Activated CD8-positive, alpha-beta memory T cell treated with anti-CD3 and anti-CD28 coated beads for 1 hour (primary cell): ENCODE measurements at regions not wholly inside any gene's neighbourhood (a gene's known extent, or its start where the extent isn't known, plus 50 kb on each side); places are given as distances from the start of the nearest gene placed in this dataset.

Experiments
- DNase-seq, 2 donors: peaks; one replicate each; pipeline ENCODE4 v3.0.0-alpha.2; 2020; ENCODE audit warnings: low read depth in 1 of 2; ENCODE audit errors: extremely low read depth in 1 of 2

- DNase-seq = peak; percentile 25 to 32
These were observed 109.7 kb downstream of the B3GNT2 start for GRCh38 chr2:62305421-62306176.

DNA sequence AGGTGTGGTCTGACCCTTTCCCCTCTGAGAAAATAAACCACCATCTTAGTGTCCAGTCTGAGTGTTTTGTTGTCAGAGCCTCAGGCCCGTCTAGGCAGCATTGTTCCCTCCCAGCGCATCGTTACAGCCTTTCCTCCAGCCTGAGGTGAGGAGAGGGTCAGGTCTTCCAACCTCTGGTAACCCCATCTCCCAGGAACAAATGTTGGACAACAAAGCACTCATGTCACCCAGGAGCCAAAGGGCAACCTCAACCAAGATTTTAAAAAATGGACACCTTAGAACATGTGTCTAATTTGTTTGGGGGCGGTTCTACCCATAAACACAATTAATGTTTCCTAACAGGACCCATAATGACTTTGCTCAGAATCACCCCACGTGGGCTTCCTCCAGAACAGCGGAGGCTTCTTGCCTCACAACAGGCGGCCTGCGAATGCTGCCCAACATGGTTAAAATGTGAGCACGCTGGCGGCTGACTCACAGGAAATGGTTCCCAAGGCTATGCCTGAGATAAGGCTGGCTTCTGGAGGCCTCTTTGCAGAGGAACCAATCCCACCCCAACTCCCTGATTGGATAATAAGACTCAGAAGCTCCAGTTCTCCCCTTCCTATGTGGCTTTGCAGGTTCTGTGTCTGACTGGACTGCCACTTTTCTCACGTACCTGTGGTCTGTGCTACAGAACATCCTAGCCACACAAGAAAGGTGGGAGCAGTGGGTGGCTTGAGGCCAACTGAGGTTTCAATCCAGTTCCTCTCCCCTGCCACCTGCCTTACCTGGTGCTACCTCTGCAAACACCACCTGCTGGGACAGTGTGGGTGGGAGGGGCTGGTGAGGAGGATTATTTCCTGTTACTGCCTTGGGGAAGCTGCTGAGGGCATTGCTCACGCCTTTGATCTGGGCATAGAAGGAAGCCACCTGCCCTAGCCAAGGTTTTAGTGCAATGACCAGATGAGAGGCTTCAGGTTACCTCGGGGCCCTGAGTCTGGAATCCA lies 108.8 kb downstream of the B3GNT2 start:
- peak in 1 of 2 donors; percentile 23 for DNase-seq

DNA sequence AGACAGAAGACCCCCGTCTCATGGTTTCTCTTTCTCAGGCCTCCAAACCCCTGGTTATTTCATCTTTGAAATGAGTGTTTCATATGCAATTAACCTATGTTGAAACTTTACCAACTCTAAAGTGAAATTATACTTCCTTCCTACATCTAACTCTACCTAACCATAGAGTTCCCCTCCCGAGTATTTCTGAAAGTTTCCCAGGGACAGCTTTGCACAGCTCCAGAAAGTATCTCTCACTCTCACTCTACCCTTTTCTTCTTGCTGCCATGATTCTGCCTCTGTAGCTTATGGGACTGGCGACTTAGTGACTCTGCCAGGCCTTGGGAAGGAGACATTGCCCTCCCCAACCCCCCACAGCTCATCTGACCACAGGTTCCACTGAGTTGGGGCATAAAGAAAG lies 107.9 kb downstream of the B3GNT2 start:
- no peak for DNase-seq

DNA sequence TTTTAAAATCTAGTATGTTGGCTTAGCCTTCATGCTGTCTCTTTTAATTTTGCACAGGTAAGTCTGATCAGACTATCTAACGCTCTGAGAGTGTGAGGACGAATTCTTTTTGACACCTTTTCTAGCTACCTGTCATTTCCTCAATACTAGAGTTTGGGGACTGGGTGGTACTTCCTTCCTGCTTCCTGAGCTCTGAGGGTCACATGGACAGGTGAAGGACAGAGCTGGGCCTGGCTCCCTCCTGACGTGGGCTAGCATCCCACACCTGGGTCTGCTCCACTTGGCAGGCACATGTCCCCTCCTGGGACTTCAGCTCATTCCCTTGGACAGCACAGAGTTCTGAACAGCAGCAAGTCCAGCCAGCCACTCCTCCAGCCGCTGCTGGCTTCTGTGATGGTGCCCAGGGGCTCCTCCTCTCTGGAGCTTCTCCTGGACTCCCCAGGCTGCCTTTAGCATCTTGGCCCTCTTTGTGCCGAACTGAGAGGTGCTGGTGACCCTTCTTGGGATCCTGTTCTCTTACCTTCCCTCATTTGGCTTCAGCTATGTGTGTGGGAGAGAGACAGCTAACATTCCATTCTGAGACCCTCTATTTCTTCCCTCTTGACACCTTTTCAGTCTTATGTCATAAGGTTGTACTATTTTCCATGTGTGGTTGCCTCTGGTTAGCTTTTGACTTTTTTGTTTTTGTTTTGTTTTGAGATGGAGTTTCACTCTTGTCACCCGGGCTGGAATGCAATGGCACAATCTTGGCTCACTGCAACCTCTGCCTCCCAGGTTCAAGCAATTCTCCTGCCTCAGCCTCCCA lies 106.9 kb downstream of the B3GNT2 start:
- DNase-seq = no peak

DNA sequence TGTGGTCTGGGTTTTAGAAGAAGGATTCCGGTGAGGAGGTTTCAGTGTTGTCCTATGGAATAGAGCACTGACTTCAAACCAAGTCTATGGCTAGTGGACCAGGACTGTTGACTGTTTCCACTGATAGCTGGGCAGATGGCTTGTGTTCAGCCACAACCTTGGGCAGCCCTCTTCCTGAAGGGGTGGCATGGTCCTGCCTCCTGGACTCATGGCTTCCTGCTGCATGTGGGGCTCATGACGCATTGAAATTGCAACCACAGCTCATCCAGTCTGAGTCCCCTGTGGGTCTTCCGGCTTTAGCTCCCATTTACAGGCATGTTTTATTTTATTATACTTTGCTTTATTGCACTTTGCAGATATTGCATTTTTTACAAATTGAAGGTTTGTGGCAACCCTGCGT lies 105.0 kb downstream of the B3GNT2 start:
- DNase-seq = no peak

DNA sequence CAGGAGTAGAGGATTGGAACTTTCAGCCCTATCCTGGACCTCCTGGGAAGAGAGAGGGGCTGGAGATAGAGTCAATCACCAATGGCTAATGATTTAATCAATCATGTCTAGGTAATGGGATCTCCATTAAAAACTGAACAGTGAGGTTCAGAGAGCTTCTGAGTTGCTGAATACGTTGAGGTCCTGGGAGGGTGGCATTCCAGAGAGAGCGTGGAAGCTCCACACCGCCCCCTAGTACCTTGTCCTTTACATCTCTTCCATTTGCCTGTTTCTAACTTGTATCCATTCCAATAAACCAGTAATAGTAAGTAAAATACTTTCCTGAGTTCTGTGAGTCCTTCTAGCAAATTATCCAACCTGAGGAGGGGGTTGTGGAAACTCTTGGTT lies 101.7 kb downstream of the B3GNT2 start:
- DNase-seq = no peak

GRCh38 chr2:62296832-62297623 lies 101.1 kb downstream of the B3GNT2 start:
- DNase-seq = no peak

DNA sequence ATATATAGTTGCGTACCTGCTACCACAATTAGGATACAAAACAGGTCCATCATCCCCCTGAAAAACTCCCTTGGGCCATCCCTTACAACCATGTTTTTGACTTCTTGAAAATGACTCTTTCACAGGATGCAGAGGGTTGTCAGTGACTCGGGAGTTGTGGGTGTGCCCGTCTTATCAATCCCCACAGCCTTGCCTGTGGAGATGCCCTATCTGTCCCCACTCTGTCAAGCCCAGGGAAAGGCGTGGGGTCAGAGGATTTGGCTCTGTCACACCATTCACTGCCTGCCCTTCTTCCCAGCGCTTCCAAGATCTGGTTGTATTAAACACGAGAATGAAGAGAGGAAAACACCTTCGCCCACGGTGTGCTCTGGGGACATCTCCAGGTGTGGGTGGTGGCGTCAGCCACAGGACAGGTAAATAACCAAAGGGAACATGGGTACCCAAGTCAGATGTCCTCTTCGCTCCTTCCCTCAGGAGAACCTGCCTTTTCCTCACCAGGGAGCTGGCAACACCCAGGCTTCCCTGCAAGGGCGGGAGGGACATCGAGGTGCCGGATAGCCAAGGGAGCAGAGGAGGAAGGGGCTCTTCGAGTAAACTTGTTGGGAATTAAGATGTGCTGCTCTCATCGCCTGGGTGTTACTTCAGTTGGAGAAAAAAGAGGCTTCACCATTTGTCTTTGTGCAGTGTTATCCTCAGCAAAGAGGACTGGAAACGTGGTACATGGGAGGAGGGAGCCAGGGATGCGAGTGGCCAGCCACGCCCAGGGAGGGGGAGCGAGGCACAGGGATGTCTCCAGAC lies 100.3 kb downstream of the B3GNT2 start:
- no peak for DNase-seq

- no peak for DNase-seq
These were observed 97.8 kb downstream of the B3GNT2 start for GRCh38 chr2:62293490-62294271.

DNA sequence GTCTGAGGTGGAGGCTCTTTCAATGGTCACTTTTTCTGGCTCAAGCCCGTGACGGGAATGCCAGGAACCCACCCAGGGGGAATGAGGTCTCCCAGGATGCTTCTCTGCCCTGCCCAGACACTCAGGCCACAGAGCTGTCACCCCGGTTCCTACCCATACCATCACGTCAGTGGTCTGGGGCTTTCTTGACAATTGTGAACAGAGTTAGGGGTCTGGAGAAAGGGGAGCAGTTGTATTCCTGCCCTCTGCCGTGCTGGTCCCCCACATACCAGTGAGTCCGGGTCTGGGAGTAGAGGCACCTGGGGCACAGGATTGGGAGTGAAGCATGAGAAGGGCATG lies 97.2 kb downstream of the B3GNT2 start:
- no peak for DNase-seq

- no peak for DNase-seq
These were observed 96.3 kb downstream of the B3GNT2 start for GRCh38 chr2:62292190-62292589.

DNA sequence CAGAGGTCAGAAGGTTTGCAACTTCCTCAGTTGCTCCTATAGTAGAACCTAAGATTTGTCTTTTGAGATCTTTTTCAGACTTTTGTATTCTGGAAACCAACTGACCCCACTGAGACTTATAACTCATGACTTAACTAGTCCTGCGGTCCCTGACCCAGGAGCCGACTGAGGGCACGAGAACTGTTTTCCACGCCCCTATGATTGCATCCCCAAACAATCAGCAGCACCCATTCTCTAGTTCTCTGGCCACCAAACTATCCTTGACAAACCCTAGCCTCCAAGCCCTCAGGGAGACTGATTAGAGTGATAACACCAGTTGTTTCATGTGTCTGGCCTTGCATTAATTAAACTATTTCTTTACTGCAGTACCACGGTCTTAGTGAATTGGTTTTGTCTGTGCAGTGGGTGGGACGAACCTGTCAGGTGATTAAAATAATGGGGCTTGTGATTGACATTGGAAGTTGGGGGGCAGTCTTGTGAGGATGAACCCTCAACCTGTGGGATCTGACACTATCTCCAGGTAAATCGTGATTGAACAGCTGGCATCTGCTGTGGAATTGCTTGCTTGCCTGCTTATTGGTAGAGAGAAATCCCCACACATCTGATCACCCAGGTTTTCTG lies 95.7 kb downstream of the B3GNT2 start:
- DNase-seq = no peak

GRCh38 chr2:62291052-62291451 lies 95.1 kb downstream of the B3GNT2 start:
- no peak for DNase-seq

DNA sequence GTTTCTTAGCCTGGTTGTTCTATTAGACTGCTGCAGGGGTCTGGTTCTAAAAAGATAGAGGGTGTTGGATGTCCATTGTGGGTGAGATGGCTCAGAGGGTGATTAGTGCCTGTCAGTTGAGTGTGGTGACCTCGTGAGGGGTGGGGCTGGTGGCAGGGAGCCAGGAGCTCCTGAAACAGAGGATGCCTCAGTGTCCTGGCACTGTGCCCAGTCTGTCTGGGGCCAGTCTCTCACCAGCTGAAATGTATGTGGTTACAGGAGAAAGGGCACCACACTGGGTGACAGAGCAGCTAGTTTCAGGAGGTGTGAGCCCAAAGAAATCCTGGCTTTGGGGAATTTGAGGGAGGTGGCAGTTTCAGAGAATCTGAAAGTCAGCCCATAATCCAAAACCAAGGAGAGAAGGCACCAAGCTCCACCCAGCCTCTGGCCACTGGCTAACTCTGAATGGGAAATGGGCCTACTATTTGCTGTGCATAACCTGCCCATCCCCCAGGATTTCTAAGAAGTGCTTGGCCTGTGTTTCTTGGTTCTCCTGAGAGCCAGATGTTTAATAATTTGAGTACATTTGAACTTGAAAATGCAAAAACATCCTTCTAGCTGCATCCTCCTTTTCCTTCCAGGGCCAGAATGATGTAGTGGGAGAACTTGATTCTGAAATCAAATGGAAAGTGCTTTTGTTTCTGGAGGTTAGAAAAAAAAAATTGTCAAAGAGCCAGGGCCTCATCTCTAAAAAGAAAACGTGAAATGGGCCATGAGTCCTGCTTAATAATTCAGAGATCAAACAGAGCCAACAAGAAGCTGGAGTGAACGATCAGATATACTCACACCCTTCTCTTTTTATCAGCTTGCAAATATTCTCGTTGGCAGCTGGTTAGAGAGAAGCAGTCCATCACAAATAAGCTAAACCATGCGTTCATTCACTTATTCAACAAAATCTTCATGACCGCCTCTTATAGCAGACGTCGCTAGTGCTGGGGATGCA lies 92.3 kb downstream of the B3GNT2 start:
- DNase-seq = peak; percentile 39

- DNase-seq = no peak
These were observed 91.4 kb downstream of the B3GNT2 start for GRCh38 chr2:62287282-62287681.

DNA sequence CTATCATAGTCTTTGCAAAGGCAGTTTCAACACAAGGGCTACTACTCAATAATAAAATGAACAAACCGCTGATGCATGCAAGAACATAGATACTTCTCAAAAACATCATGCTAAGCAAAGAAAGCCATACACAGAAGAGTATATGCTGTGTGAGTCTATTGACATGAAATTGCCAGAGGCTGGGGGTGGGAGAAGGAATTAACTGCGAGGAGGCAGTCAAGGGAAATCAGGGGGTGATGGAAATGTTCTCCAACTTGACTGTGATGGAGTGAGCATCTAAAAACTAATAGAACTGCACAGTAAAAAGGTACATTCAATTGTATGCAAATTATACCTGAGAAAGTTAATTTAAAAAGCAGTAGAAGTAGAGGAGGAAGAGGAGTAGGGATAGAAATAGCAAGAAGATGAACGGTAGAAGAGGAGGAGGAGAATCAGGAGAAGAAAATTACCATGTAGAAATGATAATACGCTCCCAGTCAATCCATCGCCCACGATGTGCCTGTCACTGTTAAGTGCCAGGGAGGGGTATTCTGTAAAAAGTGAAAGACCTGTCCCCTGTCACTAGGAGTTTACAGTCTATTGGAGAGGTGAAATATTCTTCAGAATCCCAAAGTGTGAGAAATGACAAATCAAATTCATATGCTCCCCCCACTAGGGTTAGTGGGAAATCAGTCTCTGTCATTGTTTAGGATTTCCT lies 90.3 kb downstream of the B3GNT2 start:
- DNase-seq = no peak

DNA sequence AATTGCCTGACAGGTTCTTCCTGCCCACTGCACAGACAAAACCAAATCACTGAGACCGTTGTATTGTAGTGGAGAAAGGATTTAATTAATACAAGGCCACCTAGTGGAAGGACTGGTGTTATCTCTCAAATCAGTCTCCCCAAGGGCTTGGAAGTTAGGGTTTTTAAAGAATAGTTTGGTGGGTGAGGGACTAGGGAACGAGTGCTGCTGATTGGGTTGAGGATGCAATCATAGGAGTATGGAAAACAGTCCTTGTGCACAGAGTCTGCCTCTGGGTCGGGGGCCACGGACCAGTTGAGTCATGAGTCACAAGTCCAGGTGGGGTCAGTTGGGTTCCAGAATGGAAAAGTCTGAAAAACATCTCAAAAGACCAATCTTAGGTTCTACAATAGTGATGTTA lies 89.1 kb downstream of the B3GNT2 start:
- no peak for DNase-seq
